H1 (cell line): ENCODE measurements at regions not wholly inside any gene's neighbourhood (a gene's known extent, or its start where the extent isn't known, plus 50 kb on each side); places are given as distances from the start of the nearest gene placed in this dataset.
"Not testable (repeated sequence)": the region's sequence is repeated elsewhere in the genome, so short reads cannot be mapped to it uniquely, and the experiment has no call there.

Source experiments
- CTCF ChIA-PET: fragments of 300-600 bp; sonication (Branson Sonifier 250); formaldehyde crosslinking; loops from one replicate; lab custom pipeline; 2021; ENCODE audit not compliant: partially characterized antibody; lab: Charles Lee
- POLR2A ChIA-PET: fragments of 300-600 bp; sonication (Branson Sonifier 250); formaldehyde crosslinking; loops from one replicate; lab custom pipeline; 2021; ENCODE audit warnings: inconsistent platforms; ENCODE audit not compliant: partially characterized antibody; lab: Charles Lee
- DNase-seq, 2 experiments: peaks; one replicate each; pipeline versions ENCODE4 v3.0.0 to v3.0.0-alpha.2; 2010 to 2022; ENCODE audit warnings: low spot score in 2 of 2, low read depth in 1 of 2, mixed read lengths in 1 of 2
- FAIRE-seq: peaks from 2 replicates; lab custom pipeline; 2011; peaks lifted over from hg19 to GRCh38; lab: Jason Lieb, UNC
- H2AFZ ChIP-seq: 2 replicates; pipeline ENCODE4 v1.8.1; 2012; ENCODE audit warnings: low read length, inconsistent platforms
- H2AK5ac ChIP-seq: 2 replicates; pipeline ENCODE4 v1.6.1; 2013; ENCODE audit warnings: low read depth, low read length
- H2BK120ac ChIP-seq: replicated peaks from 2 replicates; pipeline ENCODE3; 2013; ENCODE audit warnings: low read depth, low read length, inconsistent platforms
- H2BK12ac ChIP-seq: 2 replicates; pipeline ENCODE4 v1.6.1; 2013; ENCODE audit warnings: low read depth, low read length
- H2BK15ac ChIP-seq: 2 replicates; pipeline ENCODE4 v1.6.1; 2013; ENCODE audit warnings: low read length
- H2BK20ac ChIP-seq: 2 replicates; pipeline ENCODE4 v1.6.1; 2013; ENCODE audit warnings: low read length
- H2BK5ac ChIP-seq: 2 replicates; pipeline ENCODE4 v1.6.1; 2013; ENCODE audit warnings: low read depth, low read length
- H3K14ac ChIP-seq: 2 replicates; pipeline ENCODE4 v1.6.1; 2013; ENCODE audit warnings: inconsistent platforms; ENCODE audit not compliant: insufficient read length
- H3K18ac ChIP-seq: 2 replicates; pipeline ENCODE4 v1.6.1; 2013; ENCODE audit warnings: low read length; ENCODE audit errors: extremely low read depth
- H3K23ac ChIP-seq: 2 replicates; pipeline ENCODE4 v1.6.1; 2013; ENCODE audit warnings: inconsistent platforms; ENCODE audit not compliant: insufficient read length
- H3K23me2 ChIP-seq: 2 replicates; pipeline ENCODE4 v1.6.1; 2013; ENCODE audit warnings: low read depth, low read length
- H3K27ac ChIP-seq: 2 replicates; pipeline ENCODE4 v1.6.1; 2011; ENCODE audit warnings: low read depth, low read length, inconsistent platforms
- H3K27me3 ChIP-seq, 4 experiments: replicated peaks in 1 of 4; 1 replicate in 1 of 4; 2 replicates in 3 of 4; pipeline versions ENCODE4 v1.6.1 to v1.8.1; 2011 to 2013; ENCODE audit warnings: low read length in 3 of 4, mild to moderate bottlenecking in 3 of 4, inconsistent platforms in 2 of 4, mixed read lengths in 2 of 4, moderate library complexity in 1 of 4; ENCODE audit not compliant: control insufficient read depth in 3 of 4, insufficient read depth in 3 of 4; ENCODE audit errors: extremely low read depth in 1 of 4
- H3K36me3 ChIP-seq, 4 experiments: 2 replicates each; pipeline versions ENCODE4 v1.6.1 to v1.8.1; 2011 to 2013; ENCODE audit warnings: mild to moderate bottlenecking in 4 of 4, low read length in 3 of 4, moderate library complexity in 2 of 4, control low read depth in 1 of 4, inconsistent platforms in 1 of 4; ENCODE audit not compliant: insufficient read depth in 4 of 4, control insufficient read depth in 2 of 4
- H3K4ac ChIP-seq: replicated peaks from 2 replicates; pipeline ENCODE3; 2013; ENCODE audit warnings: low read length, low read depth, mixed read lengths, inconsistent platforms; ENCODE audit not compliant: insufficient read length
- H3K4me1 ChIP-seq, 4 experiments: replicated peaks in 1 of 4; 1 replicate in 1 of 4; 2 replicates in 3 of 4; pipeline versions ENCODE4 v1.6.1 to v1.8.1; 2011 to 2013; ENCODE audit warnings: low read length in 3 of 4, inconsistent platforms in 2 of 4, mixed read lengths in 1 of 4; ENCODE audit not compliant: insufficient read depth in 4 of 4, control insufficient read depth in 3 of 4
- H3K4me2 ChIP-seq, 2 experiments: 2 replicates each; pipeline versions ENCODE4 v1.6.1 to v1.8.1; 2011 to 2013; ENCODE audit warnings: low read depth in 2 of 2, low read length in 2 of 2, control low read depth in 1 of 2, inconsistent platforms in 1 of 2, mild to moderate bottlenecking in 1 of 2; ENCODE audit not compliant: insufficient read depth in 1 of 2
- H3K4me3 ChIP-seq, 4 experiments: fragments of 200-600, 300-600 bp in 1 of 4; sonication (generic), shearing (Covaris generic), sonication (Bioruptor Twin) in 1 of 4; 2 replicates each; pipeline versions ENCODE4 v1.5.1 to v1.8.1; 2011 to 2016; ENCODE audit warnings: low read length in 4 of 4, low read depth in 3 of 4, control low read depth in 2 of 4, inconsistent platforms in 2 of 4, mild to moderate bottlenecking in 2 of 4, mixed read lengths in 1 of 4, moderate library complexity in 1 of 4; ENCODE audit not compliant: insufficient read depth in 2 of 4; ENCODE audit errors: extremely low read depth in 1 of 4
- H3K56ac ChIP-seq: replicated peaks from 2 replicates; pipeline ENCODE3; 2013; ENCODE audit warnings: low read depth, mild to moderate bottlenecking, mixed read lengths, low read length, inconsistent platforms; ENCODE audit not compliant: insufficient read length
- H3K79me1 ChIP-seq: 2 replicates; pipeline ENCODE4 v1.6.1; 2013; ENCODE audit warnings: low read depth, low read length, control low read depth
- H3K79me2 ChIP-seq, 2 experiments: 2 replicates each; pipeline versions ENCODE4 v1.6.1 to v1.8.1; 2012 to 2013; ENCODE audit warnings: low read length in 2 of 2, mild to moderate bottlenecking in 2 of 2, inconsistent platforms in 1 of 2; ENCODE audit not compliant: insufficient read depth in 2 of 2, control insufficient read depth in 1 of 2
- H3K9ac ChIP-seq, 4 experiments: replicated peaks in 1 of 4; 1 replicate in 1 of 4; 2 replicates in 3 of 4; pipeline versions ENCODE4 v1.6.1 to v1.8.1; 2011 to 2013; ENCODE audit warnings: low read depth in 3 of 4, low read length in 3 of 4, control low read depth in 2 of 4, mild to moderate bottlenecking in 2 of 4, moderate library complexity in 2 of 4, inconsistent platforms in 1 of 4; ENCODE audit errors: extremely low read depth in 1 of 4
- H3K9me3 ChIP-seq, 2 experiments: 2 replicates each; pipeline versions ENCODE4 v1.6.1 to v1.8.1; 2012 to 2013; ENCODE audit warnings: mild to moderate bottlenecking in 2 of 2, moderate library complexity in 2 of 2, control low read depth in 1 of 2, inconsistent platforms in 1 of 2, low read depth in 1 of 2, low read length in 1 of 2, mixed read lengths in 1 of 2; ENCODE audit not compliant: insufficient read depth in 2 of 2
- H4K20me1 ChIP-seq, 2 experiments: replicated peaks in 1 of 2; 2 replicates each; pipeline versions ENCODE3 to v1.8.1; 2011 to 2013; ENCODE audit warnings: inconsistent platforms in 2 of 2, low read length in 2 of 2, mild to moderate bottlenecking in 1 of 2; ENCODE audit not compliant: insufficient read depth in 2 of 2, control insufficient read depth in 1 of 2
- H4K5ac ChIP-seq: 2 replicates; pipeline ENCODE4 v1.6.1; 2013; ENCODE audit warnings: low read length, low read depth, mixed read lengths, inconsistent platforms; ENCODE audit not compliant: insufficient read length
- H4K8ac ChIP-seq: 2 replicates; pipeline ENCODE4 v1.8.0; 2013; ENCODE audit warnings: mild to moderate bottlenecking, moderate library complexity, low read length, inconsistent platforms; ENCODE audit not compliant: insufficient read depth; ENCODE audit errors: extremely low read depth
- H4K91ac ChIP-seq: replicated peaks from 2 replicates; pipeline ENCODE3; 2013; ENCODE audit warnings: low read length, mixed read lengths, inconsistent platforms; ENCODE audit not compliant: insufficient read length
- WGBS, 2 experiments: shearing (Covaris generic) in 1 of 2; methylation state at CpG; one replicate each; pipeline versions ENCODE4 v1.1.6 to v1.1.7; 2013 to 2015; ENCODE audit warnings: low lambda C conversion rate in 2 of 2, mixed read lengths in 2 of 2, inconsistent platforms in 1 of 2, low coverage in 1 of 2, missing lambda C conversion rate in 1 of 2; ENCODE audit not compliant: insufficient replicate concordance in 2 of 2, insufficient coverage in 1 of 2, insufficient read length in 1 of 2; ENCODE audit errors: extremely low coverage in 1 of 2, missing lambda C conversion rate in 1 of 2; 5-methylcytosine and 5-hydroxymethylcytosine counted together

GRCh38 chr7:57003821-57004220, 128.4 kb downstream of the ZNF479 start:
- H4K5ac ChIP-seq, H3K4ac ChIP-seq, H2BK15ac ChIP-seq, H3K79me2 ChIP-seq, H3K23ac ChIP-seq, H4K20me1 ChIP-seq, H3K79me1 ChIP-seq, DNase-seq, H2BK12ac ChIP-seq, H3K4me2 ChIP-seq, H3K4me1 ChIP-seq, H2BK120ac ChIP-seq, H4K91ac ChIP-seq, H2AFZ ChIP-seq, H3K23me2 ChIP-seq, H2AK5ac ChIP-seq, H2BK20ac ChIP-seq, CTCF ChIA-PET, H3K14ac ChIP-seq, FAIRE-seq, H3K9ac ChIP-seq, H3K18ac ChIP-seq, H3K27me3 ChIP-seq, H3K4me3 ChIP-seq, H3K56ac ChIP-seq, H3K27ac ChIP-seq, H4K8ac ChIP-seq, H2BK5ac ChIP-seq, H3K36me3 ChIP-seq, POLR2A ChIA-PET: not testable (repeated sequence)
- peaks cover 4 to 45% of the 10 kb centered on the region in 2 experiments; a peak in 3 of 4 replicates for H3K9me3 ChIP-seq
- WGBS, 2 experiments, result no CpG with 5 or more reads among the region's 25 CpGs

GRCh38 chr7:57001926-57002325, 130.3 kb downstream of the ZNF479 start:
- H3K79me2 ChIP-seq, H3K18ac ChIP-seq, H3K14ac ChIP-seq, H2BK120ac ChIP-seq, H2BK5ac ChIP-seq, H3K27ac ChIP-seq, H4K91ac ChIP-seq, H3K79me1 ChIP-seq, H3K27me3 ChIP-seq, H2AFZ ChIP-seq, H4K5ac ChIP-seq, H2AK5ac ChIP-seq, CTCF ChIA-PET, H3K23me2 ChIP-seq, H3K23ac ChIP-seq, H3K36me3 ChIP-seq, H2BK20ac ChIP-seq, H2BK15ac ChIP-seq, H3K4me3 ChIP-seq, DNase-seq, H3K4me2 ChIP-seq, H2BK12ac ChIP-seq, H4K20me1 ChIP-seq, H4K8ac ChIP-seq, H3K56ac ChIP-seq, FAIRE-seq, H3K4ac ChIP-seq, H3K4me1 ChIP-seq, H3K9ac ChIP-seq, POLR2A ChIA-PET: not testable (repeated sequence)
- 98% methylated on average over 10 of the region's 20 CpGs; no CpG with 5 or more reads in 1 of the 2 experiments for WGBS, 2 experiments
- H3K9me3 ChIP-seq, result peaks cover 4 to 35% of the 10 kb centered on the region in 2 experiments; a peak in 3 of 4 replicates
